ENCODE measurements at regions not wholly inside any gene's neighbourhood (a gene's known extent, or its start where the extent isn't known, plus 50 kb on each side); places are given as distances from the start of the nearest gene placed in this dataset.

- TF ChIP-seq ZNF274 (IDR thresholded peaks at IDR 0.05; ENCODE audit: low read length) (no peak), ZNF274 (tag by site-specific recombination; IDR thresholded peaks at IDR 0.05; ENCODE audit: borderline replicate concordance) (no peak), KLF16 (tag by site-specific recombination; IDR thresholded peaks at IDR 0.05) (no peak), ZNF16 (tag by site-specific recombination; IDR thresholded peaks at IDR 0.05; ENCODE audit: low read depth) (no peak)
These were observed 74.4 kb upstream of the IRF2 start for GRCh38 chr4:184548648-184549341.

All from HEK293 (cell line).